Transverse colon (tissue), 4 donors: ENCODE measurements at regions not wholly inside any gene's neighbourhood (a gene's known extent, or its start where the extent isn't known, plus 50 kb on each side); places are given as distances from the start of the nearest gene placed in this dataset.

ENCODE experiments used
- DNase-seq: peaks from one replicate; pipeline ENCODE4 v3.0.0-alpha.2; 2019
- H3K27ac ChIP-seq, 4 donors: fragments of 200-600 bp; sonication (generic); 2 replicates each; pipeline ENCODE4 v1.5.1; 2016 to 2018; ENCODE audit warnings: inconsistent platforms in 4 of 4
- H3K27me3 ChIP-seq: fragments of 200-600 bp; sonication (generic); 2 replicates; pipeline ENCODE4 v1.5.1; 2017; ENCODE audit warnings: inconsistent platforms
- H3K36me3 ChIP-seq, 4 donors: fragments of 200-600 bp; sonication (generic); 2 replicates each; pipeline ENCODE4 v1.5.1; 2017 to 2019; ENCODE audit warnings: inconsistent platforms in 4 of 4
- H3K4me1 ChIP-seq, 4 donors: fragments of 200-600 bp; sonication (generic); 2 replicates each; pipeline ENCODE4 v1.5.1; 2017 to 2020; ENCODE audit warnings: inconsistent platforms in 4 of 4
- H3K4me3 ChIP-seq, 4 donors: fragments of 200-600 bp; sonication (generic); 1 replicate in 1 of 4; 2 replicates in 3 of 4; pipeline versions ENCODE4 v1.5.1 to v1.6.1; 2017 to 2019; ENCODE audit warnings: inconsistent platforms in 4 of 4
- H3K9me3 ChIP-seq, 2 donors: fragments of 200-600 bp; sonication (generic); 2 replicates each; pipeline ENCODE4 v1.5.1; 2017 to 2019; ENCODE audit warnings: inconsistent platforms in 2 of 2
- EP300 ChIP-seq: sonication (generic); formaldehyde crosslinking; IDR thresholded peaks from one replicate; pipeline ENCODE4 v1.6.1; 2017; ENCODE audit warnings: antibody characterized with exemption, low read depth
- POLR2A ChIP-seq: fragments of 450-650 bp; IDR thresholded peaks from one replicate; pipeline ENCODE4 v1.6.1; 2016; ENCODE audit warnings: antibody characterized with exemption, mild to moderate bottlenecking, moderate library complexity
- POLR2AphosphoS5 ChIP-seq, 3 donors: sonication (generic); formaldehyde crosslinking; IDR thresholded peaks; one replicate each; pipeline ENCODE4 v1.6.1; 2016; ENCODE audit warnings: antibody characterized with exemption in 3 of 3
- WGBS, 2 donors: methylation state at CpG; one replicate each; pipeline ENCODE4 v1.1.5; 2018; ENCODE audit warnings: low coverage in 1 of 2; 5-methylcytosine and 5-hydroxymethylcytosine counted together
- in situ Hi-C, 4 donors: fragments of 200-750 bp; cut with MboI; loops; one replicate each; pipeline versions ENCODE4 v1.15.0 to v1.15.1; 2017; ENCODE audit warnings: low sequenced_read_pairs in 3 of 4, low pct_ligation_motif_present in 1 of 4, low pct_unique_long_range_greater_than_20kb in 1 of 4
- intact Hi-C: fragments of 100-400 bp; cut with DNase I; formaldehyde crosslinking; loops from one replicate; pipeline ENCODE4 v1.15.1; 2023; ENCODE audit warnings: low total_unique reads
- TF ChIP-seq, protein P1 (sequence below), 5 experiments: fragments of 200-600 bp in 3 of 5; fragments of 450-650 bp in 2 of 5; sonication (generic) in 3 of 5; IDR thresholded peaks; 1 replicate in 2 of 5; 2 replicates in 3 of 5; pipeline ENCODE4 v1.5.1; 2016 to 2017; ENCODE audit warnings: antibody characterized with exemption in 5 of 5, inconsistent platforms in 3 of 5, mild to moderate bottlenecking in 2 of 5, moderate library complexity in 1 of 5

DNA sequence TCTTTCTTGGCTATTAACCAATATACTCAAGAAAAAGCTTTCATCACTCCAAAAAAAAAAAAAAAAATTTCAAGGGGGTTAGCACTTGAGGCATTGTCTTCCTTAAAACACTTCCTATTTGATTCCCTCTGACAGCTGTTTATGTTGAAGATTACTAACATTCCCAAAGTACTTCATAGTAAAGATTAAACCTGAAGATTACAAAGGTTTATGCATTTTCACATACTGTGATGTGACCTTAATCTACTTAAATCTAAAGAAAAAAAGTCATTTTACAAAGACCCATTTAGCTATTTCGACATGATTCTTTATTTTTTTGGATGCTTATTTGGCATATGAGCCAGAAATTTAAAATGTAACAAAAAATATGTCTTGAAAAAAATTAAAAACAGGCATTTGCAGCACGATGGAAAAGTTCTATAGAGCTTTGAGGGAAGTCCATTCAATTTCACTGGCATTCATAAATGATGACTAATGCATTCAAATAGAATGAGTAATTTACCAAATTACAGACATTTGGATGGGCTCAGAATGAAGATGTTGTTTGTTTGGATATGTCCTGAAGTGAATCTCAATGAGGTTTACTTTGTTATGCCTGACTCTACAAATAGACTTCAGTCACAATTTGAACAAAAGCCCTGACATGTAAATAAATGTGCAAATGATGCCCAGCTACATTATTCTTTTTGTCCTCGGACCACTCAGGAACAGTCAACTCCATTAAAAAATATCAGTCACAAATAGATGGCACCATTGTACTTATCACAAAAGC is 674.6 kb upstream of the MARCKS start:
- H3K27ac ChIP-seq, result no peak overlapping the region
- no peaks in the 10 kb centered on the region for H3K9me3 ChIP-seq
- intact Hi-C loops, result no loop called here
- H3K4me3 ChIP-seq, result no peak overlapping the region
- in situ Hi-C loops, result no loop called here
- H3K4me1 ChIP-seq, result no peaks in the 10 kb centered on the region
- 62 to 67% methylated on average over 3 of the region's 3 CpGs for WGBS, 2 donors
- no peak for DNase-seq
- TF ChIP-seq EP300 (no peak), POLR2AphosphoS5 (IDR thresholded peaks at IDR 0.05) (no peak), POLR2A (no peak)
- TF ChIP-seq, protein P1, sequence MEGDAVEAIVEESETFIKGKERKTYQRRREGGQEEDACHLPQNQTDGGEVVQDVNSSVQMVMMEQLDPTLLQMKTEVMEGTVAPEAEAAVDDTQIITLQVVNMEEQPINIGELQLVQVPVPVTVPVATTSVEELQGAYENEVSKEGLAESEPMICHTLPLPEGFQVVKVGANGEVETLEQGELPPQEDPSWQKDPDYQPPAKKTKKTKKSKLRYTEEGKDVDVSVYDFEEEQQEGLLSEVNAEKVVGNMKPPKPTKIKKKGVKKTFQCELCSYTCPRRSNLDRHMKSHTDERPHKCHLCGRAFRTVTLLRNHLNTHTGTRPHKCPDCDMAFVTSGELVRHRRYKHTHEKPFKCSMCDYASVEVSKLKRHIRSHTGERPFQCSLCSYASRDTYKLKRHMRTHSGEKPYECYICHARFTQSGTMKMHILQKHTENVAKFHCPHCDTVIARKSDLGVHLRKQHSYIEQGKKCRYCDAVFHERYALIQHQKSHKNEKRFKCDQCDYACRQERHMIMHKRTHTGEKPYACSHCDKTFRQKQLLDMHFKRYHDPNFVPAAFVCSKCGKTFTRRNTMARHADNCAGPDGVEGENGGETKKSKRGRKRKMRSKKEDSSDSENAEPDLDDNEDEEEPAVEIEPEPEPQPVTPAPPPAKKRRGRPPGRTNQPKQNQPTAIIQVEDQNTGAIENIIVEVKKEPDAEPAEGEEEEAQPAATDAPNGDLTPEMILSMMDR (IDR thresholded peaks at IDR 0.05), result no peak
- H3K36me3 ChIP-seq, result no peaks in the 10 kb centered on the region
- no peaks in the 10 kb centered on the region for H3K27me3 ChIP-seq

DNA sequence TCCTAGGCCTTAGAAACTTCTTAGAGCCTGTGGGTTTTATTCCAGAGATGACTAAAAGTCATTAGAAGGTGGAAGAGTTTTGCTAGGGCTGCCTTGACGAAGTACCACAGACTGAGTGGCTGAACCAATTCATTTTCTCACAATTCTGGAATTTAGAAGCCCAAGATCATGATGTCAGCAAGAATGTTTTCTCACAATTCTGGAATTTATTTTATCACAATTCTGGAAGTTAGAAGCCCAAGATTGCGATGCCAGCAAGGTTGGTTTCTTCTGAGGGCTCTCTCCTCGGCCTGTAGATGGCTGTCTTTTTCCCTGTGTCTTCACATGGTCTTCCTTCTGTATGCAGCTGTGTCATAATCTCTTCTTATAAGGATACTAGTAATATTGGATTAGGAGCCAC is 672.9 kb upstream of the MARCKS start:
- Histone ChIP-seq H3K4me1 (no peaks in the 10 kb centered on the region), H3K27me3 (no peaks in the 10 kb centered on the region), H3K4me3 (no peak overlapping the region), H3K27ac (no peak overlapping the region), H3K36me3 (no peaks in the 10 kb centered on the region), H3K9me3 (no peaks in the 10 kb centered on the region)
- in situ Hi-C loops, result no loop called here
- 78 to 91% methylated on average over 3 of the region's 3 CpGs for WGBS, 2 donors
- no peak for TF ChIP-seq POLR2A
- TF ChIP-seq, protein P1 (IDR thresholded peaks at IDR 0.05), result no peak
- TF ChIP-seq POLR2AphosphoS5 (IDR thresholded peaks at IDR 0.05), result no peak
- no peak for TF ChIP-seq EP300
- DNase-seq, result no peak
- intact Hi-C loops, result no loop called here

DNA sequence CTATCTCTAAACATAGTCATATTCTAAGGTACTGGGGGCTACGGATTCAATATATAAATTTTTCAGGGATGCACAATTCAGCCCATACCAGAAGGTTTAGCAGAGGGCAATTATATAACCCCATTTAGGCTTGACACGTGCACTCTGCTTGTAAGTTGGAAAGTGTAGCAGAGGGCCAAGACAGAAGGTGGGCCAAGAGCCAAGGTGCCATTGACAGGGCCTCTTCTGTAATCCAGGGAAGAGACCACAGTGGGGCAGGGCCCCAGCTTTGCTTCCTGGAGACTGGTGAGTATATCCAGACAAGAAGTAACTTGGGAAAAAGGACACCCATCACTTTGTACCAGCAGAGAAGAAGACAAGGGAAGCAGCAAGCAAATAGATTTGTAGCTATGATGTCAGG is 672.4 kb upstream of the MARCKS start:
- in situ Hi-C loops (no loop called here), intact Hi-C loops (no loop called here)
- WGBS, 2 donors, result 66 to 100% methylated on average over 1 to 2 of the region's 2 CpGs
- Histone ChIP-seq H3K9me3 (no peaks in the 10 kb centered on the region), H3K36me3 (no peaks in the 10 kb centered on the region), H3K27me3 (no peaks in the 10 kb centered on the region), H3K4me3 (no peak overlapping the region), H3K27ac (no peak overlapping the region), H3K4me1 (no peaks in the 10 kb centered on the region)
- no peak for DNase-seq
- TF ChIP-seq POLR2A, result no peak
- TF ChIP-seq, protein P1 (IDR thresholded peaks at IDR 0.05), result no peak
- TF ChIP-seq POLR2AphosphoS5 (IDR thresholded peaks at IDR 0.05), result no peak
- TF ChIP-seq EP300, result no peak

DNA sequence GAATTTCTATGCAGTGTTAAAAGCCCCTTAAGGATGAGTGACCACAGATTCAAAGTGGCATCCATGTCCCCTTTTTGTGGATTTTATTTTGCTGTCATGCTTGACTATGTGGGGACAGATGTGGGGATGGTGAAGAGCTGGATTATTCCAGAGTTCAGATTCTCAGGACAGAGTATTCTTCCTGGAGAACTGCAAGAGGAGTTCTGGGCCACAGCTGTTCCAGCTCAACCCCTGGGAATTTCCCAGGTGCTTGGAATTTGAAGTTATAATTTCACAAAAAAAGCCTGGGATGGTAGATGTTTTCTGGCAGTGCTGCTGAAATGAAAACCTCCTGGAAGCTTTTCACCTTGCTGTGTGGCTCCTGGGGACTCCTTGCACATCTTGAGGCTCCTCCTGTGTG is 671.8 kb upstream of the MARCKS start:
- Histone ChIP-seq H3K27me3 (no peaks in the 10 kb centered on the region), H3K4me3 (no peak overlapping the region), H3K4me1 (no peaks in the 10 kb centered on the region), H3K27ac (no peak overlapping the region), H3K36me3 (no peaks in the 10 kb centered on the region), H3K9me3 (no peaks in the 10 kb centered on the region)
- TF ChIP-seq POLR2AphosphoS5 (IDR thresholded peaks at IDR 0.05) (no peak), EP300 (no peak), POLR2A (no peak)
- in situ Hi-C loops, result no loop called here
- intact Hi-C loops, result no loop called here
- no peak for DNase-seq

DNA sequence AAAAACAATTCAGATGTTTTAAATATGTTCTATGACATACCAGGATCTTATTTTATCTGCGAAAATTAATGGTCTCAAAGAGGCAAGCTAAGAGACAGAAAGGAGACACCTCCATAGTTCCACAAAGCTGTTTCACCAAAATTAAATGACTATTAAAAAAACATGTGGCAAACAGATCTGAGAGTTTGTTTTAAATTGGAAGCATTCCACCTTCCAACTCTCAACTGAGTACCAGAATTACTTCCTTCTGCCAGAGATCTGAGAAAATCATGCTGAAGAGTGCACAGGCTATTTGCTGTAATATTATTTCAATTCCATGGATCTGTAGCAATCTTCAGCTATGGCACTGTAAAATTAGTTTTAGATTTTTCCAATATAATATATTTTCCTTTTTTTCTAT is 669.5 kb upstream of the MARCKS start:
- H3K4me3 ChIP-seq, result no peak overlapping the region
- H3K36me3 ChIP-seq, result no peaks in the 10 kb centered on the region
- H3K4me1 ChIP-seq, result no peaks in the 10 kb centered on the region
- H3K27me3 ChIP-seq, result no peaks in the 10 kb centered on the region
- no peak overlapping the region for H3K27ac ChIP-seq
- TF ChIP-seq, protein P1 (IDR thresholded peaks at IDR 0.05), result no peak
- no peak for TF ChIP-seq EP300
- TF ChIP-seq POLR2A, result no peak
- TF ChIP-seq POLR2AphosphoS5 (IDR thresholded peaks at IDR 0.05), result no peak
- WGBS, 2 donors, result 80 to 82% methylated on average over 1 of the region's 1 CpG
- intact Hi-C loops, result no loop called here
- no peaks in the 10 kb centered on the region for H3K9me3 ChIP-seq
- in situ Hi-C loops, result no loop called here
- no peak for DNase-seq
